WTC11 (cell line): ENCODE measurements at regions not wholly inside any gene's neighbourhood (a gene's known extent, or its start where the extent isn't known, plus 50 kb on each side); places are given as distances from the start of the nearest gene placed in this dataset.

ENCODE experiments used
- ATAC-seq: fragments of 200-7000 bp; cut with Tn5 transposase; 2 replicates; pipeline ENCODE4 v1.10.0; 2021; ENCODE audit warnings: mild to moderate bottlenecking, moderate library complexity
- CTCF ChIA-PET: fragments of 300-600 bp; sonication (Branson Sonifier 250); formaldehyde crosslinking; loops from one replicate; lab custom pipeline; 2021; ENCODE audit warnings: antibody characterized with exemption; lab: Charles Lee
- POLR2A ChIA-PET: fragments of 350-600 bp; sonication (Branson Sonifier 250); formaldehyde crosslinking; loops from one replicate; lab custom pipeline; 2021; ENCODE audit warnings: antibody characterized with exemption; lab: Charles Lee
- DNase-seq: peaks from one replicate; pipeline ENCODE4 v3.0.0; 2021; ENCODE audit warnings: low spot score
- H3K27ac Mint-ChIP-seq: 2 replicates; pipeline ENCODE4 v1.8.0; 2021; ENCODE audit warnings: mixed read lengths
- H3K27me3 Mint-ChIP-seq: 2 replicates; pipeline ENCODE4 v1.8.0; 2021; ENCODE audit warnings: low read depth, mild to moderate bottlenecking, moderate library complexity, mixed read lengths
- H3K36me3 Mint-ChIP-seq: 2 replicates; pipeline ENCODE4 v1.8.0; 2021; ENCODE audit warnings: mixed read lengths
- H3K4me1 Mint-ChIP-seq: 2 replicates; pipeline ENCODE4 v1.8.0; 2022; ENCODE audit warnings: mixed read lengths
- H3K4me3 Mint-ChIP-seq: 2 replicates; pipeline ENCODE4 v1.8.0; 2021; ENCODE audit warnings: mild to moderate bottlenecking, moderate library complexity, mixed read lengths
- H3K9me3 Mint-ChIP-seq: 2 replicates; pipeline ENCODE4 v1.8.0; 2021; ENCODE audit warnings: mixed read lengths
- CBFB ChIP-seq: sonication (generic); formaldehyde crosslinking; IDR thresholded peaks from 2 replicates; pipeline ENCODE4 v1.8.1; 2022; ENCODE audit warnings: mild to moderate bottlenecking, low read depth, missing genetic modification reagents
- CDX4 ChIP-seq: fragments of 250-450 bp; sonication (Bioruptor Pico); IDR thresholded peaks from 2 replicates; pipeline ENCODE4 v1.9.0; 2021; ENCODE audit warnings: moderate library complexity, mild to moderate bottlenecking, inconsistent platforms, borderline replicate concordance
- CREB1 ChIP-seq: sonication (generic); formaldehyde crosslinking; IDR thresholded peaks from 2 replicates; pipeline ENCODE4 v1.8.0; 2023; ENCODE audit warnings: mild to moderate bottlenecking, missing genetic modification reagents
- EMX1 ChIP-seq: fragments of 250-450 bp; sonication (Bioruptor Pico); IDR thresholded peaks from 2 replicates; pipeline ENCODE4 v1.8.0; 2021; ENCODE audit warnings: mild to moderate bottlenecking
- GTF2I ChIP-seq: fragments of 250-450 bp; sonication (Bioruptor Pico); conservative IDR thresholded peaks from 2 replicates; pipeline ENCODE4 v1.4.0; 2021; ENCODE audit warnings: mild to moderate bottlenecking
- IRF2 ChIP-seq: sonication (generic); formaldehyde crosslinking; IDR thresholded peaks from 2 replicates; pipeline ENCODE4 v1.8.0; 2022; ENCODE audit warnings: low read depth, missing genetic modification reagents, borderline replicate concordance
- JAZF1 ChIP-seq: fragments of 250-450 bp; sonication (Bioruptor Pico); IDR thresholded peaks from 2 replicates; pipeline ENCODE4 v1.9.0; 2021; ENCODE audit warnings: moderate library complexity, mild to moderate bottlenecking, inconsistent platforms
- NR1H2 ChIP-seq: sonication (generic); formaldehyde crosslinking; IDR thresholded peaks from 2 replicates; pipeline ENCODE4 v1.9.0; 2021; ENCODE audit warnings: mild to moderate bottlenecking, moderate library complexity, missing genetic modification reagents
- RORB ChIP-seq: fragments of 250-450 bp; sonication (Bioruptor Pico); IDR thresholded peaks from 2 replicates; pipeline ENCODE4 v1.9.0; 2021; ENCODE audit warnings: mild to moderate bottlenecking
- SMAD4 ChIP-seq: sonication (generic); formaldehyde crosslinking; IDR thresholded peaks from 2 replicates; pipeline ENCODE4 v1.8.0; 2022; ENCODE audit warnings: mild to moderate bottlenecking, missing genetic modification reagents
- TP53 ChIP-seq: sonication (generic); formaldehyde crosslinking; IDR thresholded peaks from 2 replicates; pipeline ENCODE4 v1.8.1; 2023; ENCODE audit warnings: mild to moderate bottlenecking, missing genetic modification reagents
- ZNF138 ChIP-seq: sonication (generic); formaldehyde crosslinking; conservative IDR thresholded peaks from 2 replicates; pipeline ENCODE4 v1.8.1; 2022; ENCODE audit warnings: mild to moderate bottlenecking, moderate library complexity, missing genetic modification reagents
- ZNF281 ChIP-seq: sonication (generic); formaldehyde crosslinking; IDR thresholded peaks from 2 replicates; pipeline ENCODE4 v1.8.0; 2023; ENCODE audit warnings: mild to moderate bottlenecking, missing genetic modification reagents
- ZNF425 ChIP-seq: fragments of 250-450 bp; sonication (Bioruptor Pico); conservative IDR thresholded peaks from 2 replicates; pipeline ENCODE4 v1.9.0; 2021; ENCODE audit warnings: mild to moderate bottlenecking
- ZNF671 ChIP-seq: fragments of 250-450 bp; sonication (Bioruptor Pico); IDR thresholded peaks from 2 replicates; pipeline ENCODE4 v1.8.0; 2021; ENCODE audit warnings: mild to moderate bottlenecking
- TF ChIP-seq, protein P1 (sequence below): sonication (generic); formaldehyde crosslinking; IDR thresholded peaks from 2 replicates; pipeline ENCODE4 v1.8.0; 2022; ENCODE audit warnings: mild to moderate bottlenecking, missing genetic modification reagents
- TF ChIP-seq, protein P2 (sequence below): fragments of 200-600 bp; IDR thresholded peaks from 2 replicates; pipeline ENCODE4 v1.8.0; 2022; ENCODE audit warnings: antibody characterized with exemption

DNA sequence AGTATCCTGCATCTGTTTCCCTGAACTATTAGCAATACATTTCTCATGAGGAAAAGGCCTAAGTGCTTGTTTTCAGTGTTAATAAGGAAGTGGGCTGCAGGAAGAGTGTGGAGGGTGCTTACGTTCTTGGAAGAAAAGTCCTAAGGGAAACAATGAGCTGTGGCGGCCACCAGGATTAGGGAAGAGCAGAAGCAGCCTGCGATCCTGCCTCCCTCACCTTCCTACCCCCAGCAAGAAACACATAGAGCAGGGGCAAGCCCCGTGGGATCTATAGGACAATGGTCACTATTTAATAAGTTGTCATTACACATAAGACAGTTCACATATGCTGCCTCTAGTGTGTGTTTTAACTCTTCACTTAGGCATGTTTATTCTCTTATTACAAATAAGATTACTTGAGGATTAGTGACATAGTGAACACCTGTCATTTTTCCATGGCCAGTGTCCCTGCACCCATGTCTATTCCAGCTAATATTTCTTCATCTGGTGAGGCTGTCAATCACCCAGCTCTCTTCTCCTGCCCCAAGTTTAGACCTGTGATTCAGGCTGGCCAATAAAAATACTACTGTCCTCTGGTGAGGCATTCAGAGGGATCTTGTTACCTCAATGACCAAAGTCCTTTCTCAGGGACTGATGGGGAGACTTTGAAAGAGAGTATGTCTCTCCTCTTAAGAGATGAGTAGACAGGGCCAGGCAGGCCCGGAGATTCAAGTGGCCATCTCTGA, 510.9 kb upstream of the CELF4 start:
- H3K27ac Mint-ChIP-seq: no peak overlapping the region
- H3K27me3 Mint-ChIP-seq: no peaks in the 10 kb centered on the region
- POLR2A ChIA-PET: no interaction called here
- H3K36me3 Mint-ChIP-seq: no peaks in the 10 kb centered on the region
- no peaks in the 10 kb centered on the region for H3K9me3 Mint-ChIP-seq
- DNase-seq: no peak
- no peak overlapping the region for H3K4me3 Mint-ChIP-seq
- TF ChIP-seq GTF2I (no peak), ZNF671 (CRISPR knock-in tag) (no peak), CBFB (no peak), IRF2 (CRISPR knock-in tag) (no peak), CREB1 (CRISPR knock-in tag) (no peak), JAZF1 (CRISPR knock-in tag) (no peak), ZNF138 (no peak), ZNF281 (no peak), TP53 (CRISPR knock-in tag) (no peak), CDX4 (CRISPR knock-in tag) (no peak), SMAD4 (CRISPR knock-in tag) (no peak), NR1H2 (CRISPR knock-in tag) (no peak), ZNF425 (CRISPR knock-in tag) (no peak)
- TF ChIP-seq, protein P1, sequence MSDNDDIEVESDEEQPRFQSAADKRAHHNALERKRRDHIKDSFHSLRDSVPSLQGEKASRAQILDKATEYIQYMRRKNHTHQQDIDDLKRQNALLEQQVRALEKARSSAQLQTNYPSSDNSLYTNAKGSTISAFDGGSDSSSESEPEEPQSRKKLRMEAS: no peak
- H3K4me1 Mint-ChIP-seq: no peaks in the 10 kb centered on the region
- CTCF ChIA-PET: no interaction called here
- no peak for ATAC-seq

DNA sequence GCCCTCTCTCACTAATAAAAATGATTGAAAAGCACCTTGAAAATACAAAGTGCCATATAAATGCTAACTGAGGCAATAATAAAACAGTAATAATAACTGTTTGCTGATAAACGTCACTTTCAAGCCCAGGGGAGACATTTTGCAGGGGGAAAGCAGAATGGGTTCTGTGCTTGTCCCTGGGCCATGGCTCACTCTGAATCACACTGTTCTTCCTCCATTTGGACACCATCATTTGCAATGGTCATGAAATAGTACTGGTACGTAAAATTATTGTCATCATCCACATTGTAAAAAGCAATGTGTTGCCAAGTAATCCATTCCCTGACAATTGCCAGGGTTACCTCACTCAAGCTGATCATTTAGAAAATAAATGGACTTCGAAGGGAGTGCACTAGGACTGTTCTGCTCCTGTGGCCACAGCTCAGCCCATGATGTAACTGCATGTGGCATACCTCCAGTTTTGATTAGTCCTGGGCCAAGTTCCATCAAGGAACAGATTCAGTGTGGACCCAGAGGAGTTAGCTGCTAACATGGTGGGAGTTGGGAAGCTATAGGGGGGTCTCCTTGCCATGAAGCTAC, 508.8 kb upstream of the CELF4 start:
- H3K4me3 Mint-ChIP-seq: no peak overlapping the region
- no peak for DNase-seq
- ChIA-PET POLR2A (no interaction called here), CTCF (no interaction called here)
- TF ChIP-seq RORB (no peak), CDX4 (CRISPR knock-in tag) (no peak), ZNF425 (CRISPR knock-in tag) (no peak), EMX1 (CRISPR knock-in tag) (no peak)
- TF ChIP-seq, protein P2, sequence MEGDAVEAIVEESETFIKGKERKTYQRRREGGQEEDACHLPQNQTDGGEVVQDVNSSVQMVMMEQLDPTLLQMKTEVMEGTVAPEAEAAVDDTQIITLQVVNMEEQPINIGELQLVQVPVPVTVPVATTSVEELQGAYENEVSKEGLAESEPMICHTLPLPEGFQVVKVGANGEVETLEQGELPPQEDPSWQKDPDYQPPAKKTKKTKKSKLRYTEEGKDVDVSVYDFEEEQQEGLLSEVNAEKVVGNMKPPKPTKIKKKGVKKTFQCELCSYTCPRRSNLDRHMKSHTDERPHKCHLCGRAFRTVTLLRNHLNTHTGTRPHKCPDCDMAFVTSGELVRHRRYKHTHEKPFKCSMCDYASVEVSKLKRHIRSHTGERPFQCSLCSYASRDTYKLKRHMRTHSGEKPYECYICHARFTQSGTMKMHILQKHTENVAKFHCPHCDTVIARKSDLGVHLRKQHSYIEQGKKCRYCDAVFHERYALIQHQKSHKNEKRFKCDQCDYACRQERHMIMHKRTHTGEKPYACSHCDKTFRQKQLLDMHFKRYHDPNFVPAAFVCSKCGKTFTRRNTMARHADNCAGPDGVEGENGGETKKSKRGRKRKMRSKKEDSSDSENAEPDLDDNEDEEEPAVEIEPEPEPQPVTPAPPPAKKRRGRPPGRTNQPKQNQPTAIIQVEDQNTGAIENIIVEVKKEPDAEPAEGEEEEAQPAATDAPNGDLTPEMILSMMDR: no peak
- peaks cover 5% of the 10 kb centered on the region for H3K9me3 Mint-ChIP-seq
- H3K27ac Mint-ChIP-seq: no peak overlapping the region
- no peak for ATAC-seq
- H3K27me3 Mint-ChIP-seq: no peaks in the 10 kb centered on the region
- H3K36me3 Mint-ChIP-seq: no peaks in the 10 kb centered on the region
- H3K4me1 Mint-ChIP-seq: no peaks in the 10 kb centered on the region
